Middle frontal gyrus (tissue), 1 donor: ENCODE measurements at regions not wholly inside any gene's neighbourhood (a gene's known extent, or its start where the extent isn't known, plus 50 kb on each side); places are given as distances from the start of the nearest gene placed in this dataset.
"Not testable (repeated sequence)": the region's sequence is repeated elsewhere in the genome, so short reads cannot be mapped to it uniquely, and the experiment has no call there.

Experiments used
- DNase-seq: peaks from one replicate; pipeline ENCODE4 v3.0.0-alpha.2; 2015; ENCODE audit warnings: low spot score; ENCODE audit errors: extremely low spot score

GRCh38 chr16:56019274-56019673, 144.1 kb upstream of the CES5A start:
- no peak for DNase-seq

- no peak for DNase-seq
These were observed 138.9 kb upstream of the CES5A start for GRCh38 chr16:56013962-56014552.

- no peak for DNase-seq
These were observed 137.3 kb upstream of the CES5A start for GRCh38 chr16:56012482-56012811.

DNA sequence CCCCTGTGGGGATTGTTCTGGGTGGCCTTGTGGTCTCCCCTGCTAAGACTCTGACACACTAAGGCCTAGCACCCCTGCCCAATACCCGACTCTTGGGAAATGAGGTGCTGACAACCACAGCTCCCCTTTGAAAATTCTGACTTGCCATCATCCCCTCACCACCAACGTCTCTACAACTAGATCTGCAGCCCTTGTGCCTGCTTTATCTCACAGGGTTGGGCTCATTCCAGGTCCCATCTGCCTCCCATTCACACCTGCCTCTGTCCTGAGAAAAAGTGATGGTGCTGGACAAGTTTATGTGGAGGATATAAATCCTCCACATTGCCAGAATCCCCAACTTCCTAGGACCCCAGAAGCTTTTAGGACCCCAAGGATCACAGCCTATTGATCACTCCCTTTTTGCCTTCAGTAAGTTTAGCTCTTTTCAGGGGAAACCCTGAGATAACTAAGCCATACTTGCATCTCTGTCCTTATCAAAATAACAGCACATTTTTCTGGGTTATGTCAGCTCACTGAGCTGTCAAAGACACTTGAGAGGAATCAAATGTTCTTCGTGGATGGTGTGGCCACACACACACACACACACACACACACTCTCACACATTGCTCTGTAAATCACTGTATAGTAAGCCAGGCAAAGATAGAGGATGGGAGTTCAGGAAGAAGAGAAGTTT, 136.8 kb upstream of the CES5A start:
- DNase-seq = no peak

DNA sequence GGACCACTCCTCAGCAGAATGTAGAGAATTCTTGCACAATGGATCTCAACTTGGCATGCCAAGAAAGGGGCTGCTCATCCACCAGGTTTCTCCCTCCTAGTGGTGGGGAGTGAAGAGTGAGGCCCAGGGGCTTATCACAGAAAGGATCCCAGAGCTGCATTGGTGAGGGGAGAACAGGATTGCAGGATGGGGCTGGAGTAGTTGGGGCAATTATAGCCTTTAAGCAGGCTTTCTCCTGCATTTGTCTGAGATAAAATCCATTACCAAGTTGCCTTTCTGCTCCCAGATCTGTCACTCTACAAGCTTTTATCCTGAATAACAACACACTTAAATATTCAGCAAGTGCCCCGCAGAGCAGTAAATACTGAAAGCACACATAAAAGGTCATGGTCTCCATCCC, 130.8 kb upstream of the CES5A start:
- DNase-seq = no peak

DNA sequence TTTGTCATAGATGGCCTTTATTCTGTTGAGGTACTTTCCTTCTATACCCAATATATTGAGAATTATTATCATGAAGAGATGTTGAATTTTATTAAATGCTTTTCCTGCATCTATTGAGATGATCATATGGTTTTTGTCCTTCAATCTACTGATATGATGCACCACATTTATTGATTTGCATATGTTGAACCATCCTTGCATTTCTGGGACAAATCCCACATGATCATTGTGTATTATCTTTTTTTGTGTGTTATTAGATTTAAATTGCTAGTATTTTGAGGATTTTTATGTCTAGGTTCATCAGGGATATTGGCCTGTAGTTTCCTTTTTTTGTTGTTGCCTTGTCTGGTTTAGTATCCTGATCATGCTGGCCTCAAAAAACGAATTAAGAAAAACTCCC, 124.5 kb upstream of the CES5A start:
- DNase-seq = no peak

- no peak for DNase-seq
These were observed 117.9 kb upstream of the CES5A start for GRCh38 chr16:55993088-55993487.

DNA sequence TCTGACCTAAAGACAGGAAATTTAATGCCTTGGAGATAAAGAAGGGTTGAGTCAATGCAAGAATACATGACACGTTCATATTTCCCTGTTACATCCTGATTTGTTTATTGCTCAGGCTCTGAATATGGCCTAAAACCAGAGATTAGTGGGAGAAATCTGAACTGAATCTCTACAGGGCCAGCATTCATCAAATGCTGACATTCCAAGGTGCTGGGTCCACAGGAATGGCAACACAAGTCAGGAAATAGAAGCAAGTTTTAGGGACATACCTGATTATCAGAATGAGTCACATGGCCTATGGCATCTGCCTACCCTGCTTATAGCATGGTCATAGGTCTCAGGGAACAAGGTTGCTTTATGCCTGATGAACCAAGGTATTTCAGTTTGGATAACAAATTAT, 117.4 kb upstream of the CES5A start:
- no peak for DNase-seq

DNA sequence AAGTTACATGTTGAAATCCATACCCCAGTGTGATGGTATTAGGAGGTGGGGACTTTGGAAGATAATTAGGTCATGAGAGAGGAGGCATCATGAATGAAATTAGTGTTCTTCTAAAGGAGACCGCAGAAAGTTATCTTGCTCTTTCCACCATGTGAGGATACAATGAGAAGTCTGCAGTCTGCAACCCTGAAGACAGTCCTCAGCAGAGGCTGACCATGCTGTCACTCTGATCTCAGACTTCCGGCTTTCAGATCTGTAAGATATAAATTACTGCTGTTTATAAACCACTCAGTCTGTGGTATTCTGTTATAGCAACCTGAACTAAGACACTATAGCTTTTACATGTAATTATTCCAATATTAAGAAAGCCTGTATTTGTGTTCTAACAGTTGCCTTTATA, 116.7 kb upstream of the CES5A start:
- DNase-seq = no peak

DNA sequence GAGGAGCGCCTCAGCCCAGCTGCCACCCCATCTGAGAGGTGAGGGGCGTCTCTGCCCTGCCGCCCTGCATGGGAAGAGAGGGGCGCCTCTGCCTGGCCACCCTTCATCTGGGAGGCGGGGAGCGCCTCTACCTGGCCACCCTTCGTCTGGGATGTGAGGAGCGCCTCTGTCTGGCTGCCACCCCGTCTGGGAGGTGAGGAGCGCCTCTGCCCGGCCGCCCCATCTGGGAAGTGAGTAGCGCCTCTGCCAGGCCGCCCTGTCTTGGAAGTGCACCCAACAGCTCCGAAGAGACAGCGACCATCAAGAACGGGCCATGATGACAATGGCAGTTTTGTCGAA, 114.4 kb upstream of the CES5A start:
- DNase-seq = no peak

- DNase-seq = not testable (repeated sequence)
These were observed 113.8 kb upstream of the CES5A start for GRCh38 chr16:55988850-55989568.

- no peak for DNase-seq
These were observed 112.8 kb upstream of the CES5A start for GRCh38 chr16:55988013-55988412.

DNA sequence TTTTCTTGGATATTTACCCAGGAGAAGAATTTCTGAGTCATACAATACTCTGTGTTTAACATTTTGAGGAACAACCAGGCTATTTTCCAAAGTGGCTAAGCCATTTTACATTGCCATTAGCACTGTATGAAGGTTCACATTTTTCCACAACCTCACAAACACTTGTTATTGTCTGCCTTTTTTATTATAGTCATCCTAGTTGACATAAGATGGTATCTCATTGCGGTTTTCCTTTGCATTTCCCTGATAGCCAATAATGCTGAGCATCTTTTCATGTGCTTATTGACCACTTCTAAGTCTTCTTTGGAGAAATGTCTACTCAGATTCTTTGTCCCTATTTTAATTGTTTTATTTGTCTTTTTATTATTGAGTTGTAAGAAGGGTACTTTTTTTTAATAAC, 107.4 kb upstream of the CES5A start:
- no peak for DNase-seq

DNA sequence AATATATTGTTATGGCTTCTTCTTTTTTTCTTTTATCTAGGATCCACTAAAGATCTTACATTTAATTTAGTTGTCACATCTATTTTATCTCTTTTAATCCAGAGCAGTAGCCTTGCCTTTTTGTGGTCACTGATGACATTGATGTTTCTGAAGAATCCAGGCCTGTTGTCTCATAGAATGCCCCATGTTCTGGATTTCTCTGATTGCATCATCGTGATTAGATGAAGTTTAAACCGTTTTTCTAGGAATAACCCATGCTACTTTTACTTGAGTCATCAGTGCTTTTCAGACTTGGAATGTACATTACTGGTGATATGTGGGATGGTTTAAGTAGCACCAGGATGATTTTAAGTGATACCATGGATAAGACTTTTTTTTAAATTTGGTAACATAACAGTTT, 106.4 kb upstream of the CES5A start:
- no peak for DNase-seq

GRCh38 chr16:55976815-55977214, 101.6 kb upstream of the CES5A start:
- no peak for DNase-seq

GRCh38 chr16:55971447-55971846, 96.3 kb upstream of the CES5A start:
- no peak for DNase-seq

- DNase-seq = no peak
These were observed 93.0 kb upstream of the CES5A start for GRCh38 chr16:55968221-55968620.

DNA sequence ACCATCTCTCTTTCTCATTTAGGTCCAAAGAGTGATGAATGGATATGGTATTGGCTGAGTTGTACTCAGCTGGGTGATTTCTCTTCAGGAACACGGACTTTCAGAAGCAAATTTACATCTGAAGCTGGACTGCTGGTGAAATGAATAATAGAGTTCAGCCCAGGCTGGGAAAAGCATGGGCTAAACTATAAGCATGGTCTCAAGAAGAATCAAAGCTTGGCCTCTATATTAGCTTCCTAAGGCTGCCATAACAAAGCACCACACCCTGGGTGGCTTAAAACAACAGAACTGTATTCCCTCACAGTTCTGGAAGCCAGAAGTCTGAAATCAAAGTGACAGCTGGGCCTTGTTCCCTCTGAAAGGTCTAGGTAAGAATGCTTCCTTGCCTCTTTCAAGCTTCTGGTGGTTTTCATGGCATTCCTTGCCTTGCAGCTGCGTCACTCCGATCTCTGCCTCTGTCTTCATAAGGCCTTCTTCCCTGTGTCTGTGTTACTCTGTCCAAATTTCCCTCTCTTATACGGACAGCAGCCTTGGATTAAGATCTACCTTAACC, 89.8 kb upstream of the CES5A start:
- DNase-seq = no peak

GRCh38 chr16:55955845-55956244, 80.7 kb upstream of the CES5A start:
- DNase-seq = no peak

DNA sequence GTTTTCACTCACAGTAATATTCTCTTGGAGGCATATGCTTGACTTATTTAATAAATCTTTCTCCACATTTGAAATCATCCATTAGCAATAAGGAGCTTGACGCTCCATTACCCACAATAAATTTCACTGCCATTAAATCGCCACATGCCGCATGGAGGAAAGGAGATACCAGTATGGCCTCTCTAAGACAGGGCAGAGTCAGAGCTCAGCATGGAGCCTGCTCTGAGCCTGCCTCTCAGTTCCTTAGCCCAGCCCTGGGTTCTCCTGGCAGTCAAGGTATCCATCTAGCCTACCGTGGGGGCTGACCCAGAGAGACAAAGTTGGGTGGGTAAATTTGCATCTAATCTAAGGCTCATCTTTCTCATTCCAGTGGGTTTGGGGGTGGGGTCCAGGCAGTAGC, 80.3 kb upstream of the CES5A start:
- DNase-seq = no peak

GRCh38 chr16:55954906-55955305, 79.7 kb upstream of the CES5A start:
- no peak for DNase-seq

DNA sequence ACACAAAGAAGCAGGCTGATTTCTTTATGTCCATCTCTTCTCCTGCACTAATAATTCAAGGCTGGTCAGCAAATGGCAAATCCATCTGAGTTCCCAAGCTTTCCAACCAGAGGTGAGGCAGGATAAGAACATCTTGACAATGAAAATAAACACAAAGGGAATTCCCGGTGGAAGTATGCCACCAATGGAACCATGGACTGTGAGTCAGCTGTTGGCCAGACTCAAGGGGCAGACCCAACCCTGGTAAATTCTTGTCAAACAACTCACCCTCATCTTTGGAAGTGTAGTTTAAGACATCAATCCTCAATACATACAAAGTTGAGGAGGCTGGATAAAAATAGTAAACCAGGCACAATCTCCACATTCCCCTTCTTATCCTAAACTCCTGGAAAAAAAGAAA, 74.3 kb upstream of the CES5A start:
- no peak for DNase-seq

- no peak for DNase-seq
These were observed 73.1 kb upstream of the CES5A start for GRCh38 chr16:55948230-55948629.
